Mesenchymal stem cell (in vitro differentiated cells and primary cell): ENCODE measurements at regions not wholly inside any gene's neighbourhood (a gene's known extent, or its start where the extent isn't known, plus 50 kb on each side); places are given as distances from the start of the nearest gene placed in this dataset.
A peak's percentile ranks its signal among the peaks of the same experiment; 100 is the strongest.

Source experiments
- DNase-seq: peaks from one replicate; pipeline ENCODE4 v3.0.0-alpha.2; 2013
- H2AFZ ChIP-seq: one replicate; pipeline ENCODE4 v1.6.1; 2013; ENCODE audit warnings: low read depth, mild to moderate bottlenecking, control low read depth, inconsistent platforms, low read length, moderate library complexity
- H2AK5ac ChIP-seq: 2 replicates; pipeline ENCODE4 v1.6.1; 2013; ENCODE audit warnings: low read length, moderate library complexity, mild to moderate bottlenecking, inconsistent platforms; ENCODE audit not compliant: severe bottlenecking
- H2BK120ac ChIP-seq: one replicate; pipeline ENCODE4 v1.6.1; 2013; ENCODE audit warnings: low read depth, mild to moderate bottlenecking, inconsistent platforms, low read length, moderate library complexity
- H2BK12ac ChIP-seq, 2 experiments: one replicate each; pipeline ENCODE4 v1.6.1; 2013; ENCODE audit warnings: inconsistent platforms in 2 of 2, low read length in 2 of 2, mild to moderate bottlenecking in 2 of 2, moderate library complexity in 2 of 2, control low read depth in 1 of 2
- H2BK15ac ChIP-seq: one replicate; pipeline ENCODE4 v1.6.1; 2013; ENCODE audit warnings: mild to moderate bottlenecking, low read depth, inconsistent platforms; ENCODE audit not compliant: poor library complexity, severe bottlenecking
- H2BK5ac ChIP-seq: 2 replicates; pipeline ENCODE4 v1.6.1; 2013; ENCODE audit warnings: low read depth, mild to moderate bottlenecking, low read length, control low read depth, inconsistent platforms; ENCODE audit not compliant: poor library complexity, severe bottlenecking
- H3K14ac ChIP-seq, 2 experiments: one replicate each; pipeline ENCODE4 v1.6.1; 2013; ENCODE audit warnings: inconsistent platforms in 2 of 2, low read length in 2 of 2, control low read depth in 1 of 2, mild to moderate bottlenecking in 1 of 2, moderate library complexity in 1 of 2
- H3K18ac ChIP-seq, 2 experiments: one replicate each; pipeline ENCODE4 v1.6.1; 2013; ENCODE audit warnings: inconsistent platforms in 2 of 2, low read length in 2 of 2, control low read depth in 1 of 2, low read depth in 1 of 2, mild to moderate bottlenecking in 1 of 2
- H3K23ac ChIP-seq, 2 experiments: one replicate each; pipeline ENCODE4 v1.6.1; 2013; ENCODE audit warnings: inconsistent platforms in 2 of 2, low read length in 2 of 2, mild to moderate bottlenecking in 2 of 2, moderate library complexity in 2 of 2, control low read depth in 1 of 2
- H3K27ac ChIP-seq: 2 replicates; pipeline ENCODE4 v1.5.1; 2013; ENCODE audit warnings: mild to moderate bottlenecking, moderate library complexity, low read length, control low read depth, inconsistent platforms; ENCODE audit not compliant: poor library complexity, severe bottlenecking
- H3K27me3 ChIP-seq, 2 experiments: 2 replicates each; pipeline versions ENCODE4 v1.6.1 to v1.7.0; 2013; ENCODE audit warnings: low read length in 2 of 2, mild to moderate bottlenecking in 2 of 2, moderate library complexity in 2 of 2, control low read depth in 1 of 2, inconsistent platforms in 1 of 2; ENCODE audit not compliant: control insufficient read depth in 1 of 2, insufficient read depth in 1 of 2
- H3K36me3 ChIP-seq, 2 experiments: 2 replicates each; pipeline versions ENCODE4 v1.6.1 to v1.7.0; 2013; ENCODE audit warnings: low read length in 2 of 2, control low read depth in 1 of 2, inconsistent platforms in 1 of 2, low read depth in 1 of 2, mild to moderate bottlenecking in 1 of 2; ENCODE audit not compliant: insufficient read depth in 2 of 2, control insufficient read depth in 1 of 2
- H3K4ac ChIP-seq, 2 experiments: one replicate each; pipeline ENCODE4 v1.6.1; 2013; ENCODE audit warnings: inconsistent platforms in 2 of 2, low read length in 2 of 2, mild to moderate bottlenecking in 2 of 2, moderate library complexity in 2 of 2, control low read depth in 1 of 2, low read depth in 1 of 2
- H3K4me1 ChIP-seq: 2 replicates; pipeline ENCODE4 v1.6.1; 2013; ENCODE audit warnings: low read depth, low read length, control low read depth; ENCODE audit not compliant: control insufficient read depth, insufficient read depth
- H3K4me2 ChIP-seq: 2 replicates; pipeline ENCODE4 v1.6.1; 2013; ENCODE audit warnings: low read length, mild to moderate bottlenecking, inconsistent platforms; ENCODE audit not compliant: poor library complexity, severe bottlenecking
- H3K4me3 ChIP-seq, 2 experiments: 2 replicates each; pipeline versions ENCODE4 v1.5.1 to v1.7.0; 2013; ENCODE audit warnings: low read length in 2 of 2, mild to moderate bottlenecking in 2 of 2, control low read depth in 1 of 2, low read depth in 1 of 2; ENCODE audit not compliant: insufficient read depth in 1 of 2
- H3K79me1 ChIP-seq: replicated peaks from 2 replicates; pipeline ENCODE4 v1.6.1; 2013; ENCODE audit warnings: mild to moderate bottlenecking, control low read depth, low read length, inconsistent platforms; ENCODE audit not compliant: poor library complexity, severe bottlenecking
- H3K9ac ChIP-seq: 2 replicates; pipeline ENCODE4 v1.7.0; 2013; ENCODE audit warnings: mild to moderate bottlenecking, low read length, moderate library complexity
- H3K9me3 ChIP-seq: 2 replicates; pipeline ENCODE4 v1.7.0; 2013; ENCODE audit warnings: mild to moderate bottlenecking, low read length; ENCODE audit not compliant: control insufficient read depth
- H4K8ac ChIP-seq: one replicate; pipeline ENCODE4 v1.6.1; 2013; ENCODE audit warnings: inconsistent platforms, mild to moderate bottlenecking, low read length, moderate library complexity
- H4K91ac ChIP-seq: one replicate; pipeline ENCODE4 v1.6.1; 2013; ENCODE audit warnings: mild to moderate bottlenecking, low read length, inconsistent platforms
- WGBS: methylation state at CpG from one replicate; pipeline ENCODE4 v1.1.7; 2013; ENCODE audit warnings: mixed read lengths; 5-methylcytosine and 5-hydroxymethylcytosine counted together

- H3K4ac ChIP-seq, result no peak overlapping the region
- H3K4me2 ChIP-seq, result no peak overlapping the region
- no peak overlapping the region for H3K23ac ChIP-seq
- peak overlapping the region in 1 of 2 experiments; percentile 61 for H2BK12ac ChIP-seq
- no peak overlapping the region for H3K9ac ChIP-seq
- peaks cover 2% of the 10 kb centered on the region for H3K4me1 ChIP-seq
- H3K4me3 ChIP-seq, result no peak overlapping the region
- H2AK5ac ChIP-seq, result no peak overlapping the region
- WGBS, result 93% methylated on average over 3 of the region's 3 CpGs
- H4K91ac ChIP-seq, result no peak overlapping the region
- no peak for DNase-seq
- H3K9me3 ChIP-seq, result no peaks in the 10 kb centered on the region
- no peak overlapping the region for H2AFZ ChIP-seq
- H2BK5ac ChIP-seq, result no peak overlapping the region
- no peak overlapping the region for H3K27ac ChIP-seq
- H3K14ac ChIP-seq, result no peak overlapping the region
- H2BK120ac ChIP-seq, result no peak overlapping the region
- H2BK15ac ChIP-seq, result peak overlapping the region; percentile 74
- H3K36me3 ChIP-seq, result no peaks in the 10 kb centered on the region
- H3K18ac ChIP-seq, result peak overlapping the region in 1 of 2 experiments; percentile 16
- H3K79me1 ChIP-seq, result no peaks in the 10 kb centered on the region
- H4K8ac ChIP-seq, result no peak overlapping the region
- H3K27me3 ChIP-seq, result peaks cover 0 to 41% of the 10 kb centered on the region in 2 experiments
Observed at GRCh38 chr10:29102636-29103035, 186.2 kb upstream of the LYZL1 start.

- Histone ChIP-seq H3K4me1 (peaks cover 2% of the 10 kb centered on the region), H2BK120ac (no peak overlapping the region), H2AFZ (no peak overlapping the region), H2AK5ac (no peak overlapping the region), H3K14ac (no peak overlapping the region), H2BK15ac (no peak overlapping the region), H4K8ac (no peak overlapping the region), H2BK5ac (no peak overlapping the region), H3K4ac (peak overlapping the region in 1 of 2 experiments; percentile 12), H3K23ac (no peak overlapping the region), H3K9ac (no peak overlapping the region), H3K27ac (peak overlapping the region; percentile 1), H3K9me3 (peaks cover 3% of the 10 kb centered on the region), H3K36me3 (no peaks in the 10 kb centered on the region), H3K18ac (no peak overlapping the region), H3K4me2 (no peak overlapping the region), H3K27me3 (peaks cover 0 to 46% of the 10 kb centered on the region in 2 experiments), H3K4me3 (no peak overlapping the region), H2BK12ac (peak overlapping the region; percentile 51 to 76), H4K91ac (no peak overlapping the region), H3K79me1 (no peaks in the 10 kb centered on the region)
- 62% methylated on average over 4 of the region's 7 CpGs for WGBS
- no peak for DNase-seq
Observed at GRCh38 chr10:29104661-29105399, 184.0 kb upstream of the LYZL1 start.

GRCh38 chr10:29105516-29106215 is 183.2 kb upstream of the LYZL1 start:
- H2BK5ac ChIP-seq, result no peak overlapping the region
- H3K79me1 ChIP-seq, result no peaks in the 10 kb centered on the region
- H3K36me3 ChIP-seq, result no peaks in the 10 kb centered on the region
- no peak overlapping the region for H2BK15ac ChIP-seq
- WGBS, result 26% methylated on average over 2 of the region's 4 CpGs
- H3K27ac ChIP-seq, result peak overlapping the region; percentile 70
- H4K91ac ChIP-seq, result no peak overlapping the region
- H3K9ac ChIP-seq, result no peak overlapping the region
- H4K8ac ChIP-seq, result peak overlapping the region; percentile 29
- peaks cover 0 to 48% of the 10 kb centered on the region in 2 experiments for H3K27me3 ChIP-seq
- no peak overlapping the region for H3K4ac ChIP-seq
- H2BK12ac ChIP-seq, result peak overlapping the region in 1 of 2 experiments; percentile 14
- no peak overlapping the region for H3K4me3 ChIP-seq
- peak; percentile 62 for DNase-seq
- H3K18ac ChIP-seq, result no peak overlapping the region
- H2AK5ac ChIP-seq, result no peak overlapping the region
- no peak overlapping the region for H3K23ac ChIP-seq
- no peak overlapping the region for H2BK120ac ChIP-seq
- peaks cover 2% of the 10 kb centered on the region for H3K4me1 ChIP-seq
- peaks cover 3% of the 10 kb centered on the region for H3K9me3 ChIP-seq
- H3K4me2 ChIP-seq, result peak overlapping the region; percentile 49
- H3K14ac ChIP-seq, result no peak overlapping the region
- H2AFZ ChIP-seq, result no peak overlapping the region

- Histone ChIP-seq H3K9ac (no peak overlapping the region), H2AFZ (no peak overlapping the region), H3K79me1 (no peaks in the 10 kb centered on the region), H3K4ac (no peak overlapping the region), H3K27me3 (peaks cover 0 to 49% of the 10 kb centered on the region in 2 experiments), H3K18ac (peak overlapping the region in 1 of 2 experiments; percentile 42), H3K4me3 (no peak overlapping the region), H4K91ac (no peak overlapping the region), H3K23ac (no peak overlapping the region), H2BK120ac (no peak overlapping the region), H2BK5ac (no peak overlapping the region), H3K4me2 (no peak overlapping the region), H2BK15ac (no peak overlapping the region), H2BK12ac (peak overlapping the region; percentile 69 to 92), H3K9me3 (peaks cover 3% of the 10 kb centered on the region), H4K8ac (peak overlapping the region; percentile 29), H3K36me3 (no peaks in the 10 kb centered on the region), H3K4me1 (peaks cover 2% of the 10 kb centered on the region), H3K27ac (peak overlapping the region; percentile 17), H3K14ac (no peak overlapping the region), H2AK5ac (peak overlapping the region; percentile 35)
- DNase-seq, result peak; percentile 8
- WGBS, result 60% methylated on average over 3 of the region's 4 CpGs
Observed at GRCh38 chr10:29106287-29106686, 182.6 kb upstream of the LYZL1 start.
